Astrocyte (in vitro differentiated cells and primary cell): ENCODE measurements at regions not wholly inside any gene's neighbourhood (a gene's known extent, or its start where the extent isn't known, plus 50 kb on each side); places are given as distances from the start of the nearest gene placed in this dataset.
A peak's percentile ranks its signal among the peaks of the same experiment; 100 is the strongest.

ENCODE experiments used
- DNase-seq: peaks from one replicate; pipeline ENCODE4 v3.0.0-alpha.2; 2010; ENCODE audit warnings: low read depth
- FAIRE-seq: peaks from 2 replicates; lab custom pipeline; 2011; peaks lifted over from hg19 to GRCh38; lab: Jason Lieb, UNC
- H2AFZ ChIP-seq: 2 replicates; pipeline ENCODE4 v1.6.0; 2012; ENCODE audit warnings: low read depth, low read length, inconsistent platforms
- H3K27ac ChIP-seq: 2 replicates; pipeline ENCODE4 v1.5.1; 2011; ENCODE audit warnings: low read depth, low read length, inconsistent platforms
- H3K27me3 ChIP-seq: 2 replicates; pipeline ENCODE4 v1.6.0; 2011; ENCODE audit warnings: low read length, inconsistent platforms; ENCODE audit not compliant: insufficient read depth
- H3K36me3 ChIP-seq: 2 replicates; pipeline ENCODE4 v1.5.1; 2011; ENCODE audit warnings: low read length, inconsistent platforms; ENCODE audit not compliant: insufficient read depth
- H3K4me1 ChIP-seq: 2 replicates; pipeline ENCODE4 v1.5.1; 2011; ENCODE audit warnings: low read length, inconsistent platforms; ENCODE audit not compliant: insufficient read depth
- H3K4me2 ChIP-seq: 2 replicates; pipeline ENCODE4 v1.6.0; 2012; ENCODE audit warnings: low read length, inconsistent platforms
- H3K4me3 ChIP-seq: 2 replicates; pipeline ENCODE4 v1.5.1; 2011; ENCODE audit warnings: low read depth, mild to moderate bottlenecking, low read length, inconsistent platforms; ENCODE audit not compliant: insufficient read depth
- H3K79me2 ChIP-seq: 2 replicates; pipeline ENCODE4 v1.6.0; 2012; ENCODE audit warnings: mild to moderate bottlenecking, low read length, inconsistent platforms; ENCODE audit not compliant: insufficient read depth
- H3K9ac ChIP-seq: 2 replicates; pipeline ENCODE4 v1.6.0; 2012; ENCODE audit warnings: mild to moderate bottlenecking, low read length, inconsistent platforms
- H3K9me3 ChIP-seq: 2 replicates; pipeline ENCODE4 v1.5.1; 2012; ENCODE audit warnings: low read depth, mild to moderate bottlenecking, low read length, inconsistent platforms; ENCODE audit not compliant: insufficient read depth
- H4K20me1 ChIP-seq: 2 replicates; pipeline ENCODE4 v1.6.0; 2012; ENCODE audit warnings: low read length, inconsistent platforms; ENCODE audit not compliant: insufficient read depth
- H3K27ac Mint-ChIP-seq: one replicate; pipeline ENCODE4 v1.8.0; 2021; ENCODE audit warnings: mild to moderate bottlenecking, mixed read lengths; ENCODE audit not compliant: unreplicated experiment
- H3K27me3 Mint-ChIP-seq: one replicate; pipeline ENCODE4 v1.8.0; 2021; ENCODE audit warnings: low read depth, mixed read lengths; ENCODE audit not compliant: unreplicated experiment
- H3K36me3 Mint-ChIP-seq: one replicate; pipeline ENCODE4 v1.8.0; 2021; ENCODE audit warnings: low read depth, mixed read lengths; ENCODE audit not compliant: unreplicated experiment
- H3K4me1 Mint-ChIP-seq: one replicate; pipeline ENCODE4 v1.8.0; 2021; ENCODE audit warnings: low read depth, mixed read lengths; ENCODE audit not compliant: unreplicated experiment
- H3K4me3 Mint-ChIP-seq: one replicate; pipeline ENCODE4 v1.8.0; 2021; ENCODE audit warnings: mild to moderate bottlenecking, moderate library complexity, mixed read lengths; ENCODE audit not compliant: unreplicated experiment
- H3K9me3 Mint-ChIP-seq: one replicate; pipeline ENCODE4 v1.8.0; 2021; ENCODE audit warnings: mild to moderate bottlenecking, mixed read lengths; ENCODE audit not compliant: unreplicated experiment
- EZH2 ChIP-seq: IDR thresholded peaks from 2 replicates; pipeline ENCODE4 v1.6.1; 2012; ENCODE audit warnings: mild to moderate bottlenecking, low read length, inconsistent platforms; ENCODE audit not compliant: insufficient read depth
- TF ChIP-seq, protein P1 (sequence below): IDR thresholded peaks from 2 replicates; pipeline ENCODE4 v1.5.1; 2011; ENCODE audit warnings: low read depth, mild to moderate bottlenecking, inconsistent platforms, low read length, moderate library complexity; ENCODE audit not compliant: insufficient read depth

GRCh38 chr9:129469188-129469987 lies 151.5 kb downstream of the C9orf50 start:
- Histone ChIP-seq H3K79me2 (no peaks in the 10 kb centered on the region), H3K9me3 (no peaks in the 10 kb centered on the region), H4K20me1 (no peaks in the 10 kb centered on the region), H2AFZ (no peak overlapping the region), H3K27me3 (no peaks in the 10 kb centered on the region), H3K4me3 (no peak overlapping the region), H3K9ac (no peak overlapping the region), H3K36me3 (no peaks in the 10 kb centered on the region), H3K27ac (no peak overlapping the region), H3K4me2 (no peak overlapping the region), H3K4me1 (peaks cover 34% of the 10 kb centered on the region)
- H3K27ac Mint-ChIP-seq, result peak overlapping the region; percentile 41
- peaks cover 16% of the 10 kb centered on the region for H3K27me3 Mint-ChIP-seq
- H3K4me1 Mint-ChIP-seq, result peaks cover 22% of the 10 kb centered on the region
- TF ChIP-seq, protein P1, sequence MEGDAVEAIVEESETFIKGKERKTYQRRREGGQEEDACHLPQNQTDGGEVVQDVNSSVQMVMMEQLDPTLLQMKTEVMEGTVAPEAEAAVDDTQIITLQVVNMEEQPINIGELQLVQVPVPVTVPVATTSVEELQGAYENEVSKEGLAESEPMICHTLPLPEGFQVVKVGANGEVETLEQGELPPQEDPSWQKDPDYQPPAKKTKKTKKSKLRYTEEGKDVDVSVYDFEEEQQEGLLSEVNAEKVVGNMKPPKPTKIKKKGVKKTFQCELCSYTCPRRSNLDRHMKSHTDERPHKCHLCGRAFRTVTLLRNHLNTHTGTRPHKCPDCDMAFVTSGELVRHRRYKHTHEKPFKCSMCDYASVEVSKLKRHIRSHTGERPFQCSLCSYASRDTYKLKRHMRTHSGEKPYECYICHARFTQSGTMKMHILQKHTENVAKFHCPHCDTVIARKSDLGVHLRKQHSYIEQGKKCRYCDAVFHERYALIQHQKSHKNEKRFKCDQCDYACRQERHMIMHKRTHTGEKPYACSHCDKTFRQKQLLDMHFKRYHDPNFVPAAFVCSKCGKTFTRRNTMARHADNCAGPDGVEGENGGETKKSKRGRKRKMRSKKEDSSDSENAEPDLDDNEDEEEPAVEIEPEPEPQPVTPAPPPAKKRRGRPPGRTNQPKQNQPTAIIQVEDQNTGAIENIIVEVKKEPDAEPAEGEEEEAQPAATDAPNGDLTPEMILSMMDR, result no peak
- no peak for TF ChIP-seq EZH2
- H3K9me3 Mint-ChIP-seq, result no peaks in the 10 kb centered on the region
- H3K36me3 Mint-ChIP-seq, result no peaks in the 10 kb centered on the region
- no peak for DNase-seq
- peak overlapping the region; percentile 34 for H3K4me3 Mint-ChIP-seq
- no peak for FAIRE-seq

GRCh38 chr9:129467739-129468666 lies 152.9 kb downstream of the C9orf50 start:
- no peaks in the 10 kb centered on the region for H4K20me1 ChIP-seq
- Mint-ChIP-seq H3K27me3 (peaks cover 14% of the 10 kb centered on the region), H3K9me3 (no peaks in the 10 kb centered on the region), H3K36me3 (no peaks in the 10 kb centered on the region), H3K4me1 (peaks cover 22% of the 10 kb centered on the region), H3K4me3 (no peak overlapping the region), H3K27ac (no peak overlapping the region)
- no peaks in the 10 kb centered on the region for H3K79me2 ChIP-seq
- TF ChIP-seq, protein P1, result no peak
- no peak for TF ChIP-seq EZH2
- H3K27me3 ChIP-seq, result no peaks in the 10 kb centered on the region
- peaks cover 22% of the 10 kb centered on the region for H3K4me1 ChIP-seq
- no peak overlapping the region for H2AFZ ChIP-seq
- H3K9ac ChIP-seq, result no peak overlapping the region
- H3K9me3 ChIP-seq, result no peaks in the 10 kb centered on the region
- H3K4me3 ChIP-seq, result no peak overlapping the region
- no peak overlapping the region for H3K4me2 ChIP-seq
- no peak for FAIRE-seq
- no peaks in the 10 kb centered on the region for H3K36me3 ChIP-seq
- no peak overlapping the region for H3K27ac ChIP-seq
- no peak for DNase-seq
